ENCODE measurements at regions not wholly inside any gene's neighbourhood (a gene's known extent, or its start where the extent isn't known, plus 50 kb on each side); places are given as distances from the start of the nearest gene placed in this dataset.

DNA sequence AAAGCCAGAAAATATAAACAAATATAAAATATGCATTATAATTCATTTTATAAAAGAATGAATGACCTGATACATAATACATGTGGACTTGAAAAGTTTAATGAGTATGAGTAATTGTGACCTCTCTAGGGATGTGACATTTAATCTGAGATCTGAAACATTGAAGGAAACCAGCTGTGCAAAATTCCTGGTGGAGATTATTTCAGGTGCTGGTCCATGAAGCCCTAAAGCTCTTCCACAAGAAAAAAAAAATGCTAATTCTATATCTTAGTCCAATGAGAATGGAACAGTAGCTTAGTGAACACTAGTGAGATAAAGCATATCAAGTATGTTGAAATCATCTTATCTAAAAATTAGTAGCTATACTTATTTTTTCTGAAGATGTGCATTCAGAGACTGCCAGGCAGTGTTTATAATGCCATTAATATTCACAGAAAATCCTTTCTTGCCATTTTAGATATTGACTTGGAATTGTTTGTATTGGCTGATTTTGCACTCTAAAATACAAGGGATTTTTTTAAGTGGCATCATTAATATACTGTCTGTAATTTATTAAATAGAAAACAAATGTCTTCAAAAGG is 1485.9 kb downstream of the PLA2G4A start:
- Histone ChIP-seq H3K4me3 (no peak overlapping the region), H3K27me3 (no peaks in the 10 kb centered on the region), H3K27ac (no peak overlapping the region), H3K4me1 (no peaks in the 10 kb centered on the region), H3K9me3 (no peaks in the 10 kb centered on the region), H3K36me3 (no peaks in the 10 kb centered on the region)
- ATAC-seq (no peak), DNase-seq (no peak)
- intact Hi-C loops (cut with DNase I), result no loop called here
- TF ChIP-seq, protein P1, sequence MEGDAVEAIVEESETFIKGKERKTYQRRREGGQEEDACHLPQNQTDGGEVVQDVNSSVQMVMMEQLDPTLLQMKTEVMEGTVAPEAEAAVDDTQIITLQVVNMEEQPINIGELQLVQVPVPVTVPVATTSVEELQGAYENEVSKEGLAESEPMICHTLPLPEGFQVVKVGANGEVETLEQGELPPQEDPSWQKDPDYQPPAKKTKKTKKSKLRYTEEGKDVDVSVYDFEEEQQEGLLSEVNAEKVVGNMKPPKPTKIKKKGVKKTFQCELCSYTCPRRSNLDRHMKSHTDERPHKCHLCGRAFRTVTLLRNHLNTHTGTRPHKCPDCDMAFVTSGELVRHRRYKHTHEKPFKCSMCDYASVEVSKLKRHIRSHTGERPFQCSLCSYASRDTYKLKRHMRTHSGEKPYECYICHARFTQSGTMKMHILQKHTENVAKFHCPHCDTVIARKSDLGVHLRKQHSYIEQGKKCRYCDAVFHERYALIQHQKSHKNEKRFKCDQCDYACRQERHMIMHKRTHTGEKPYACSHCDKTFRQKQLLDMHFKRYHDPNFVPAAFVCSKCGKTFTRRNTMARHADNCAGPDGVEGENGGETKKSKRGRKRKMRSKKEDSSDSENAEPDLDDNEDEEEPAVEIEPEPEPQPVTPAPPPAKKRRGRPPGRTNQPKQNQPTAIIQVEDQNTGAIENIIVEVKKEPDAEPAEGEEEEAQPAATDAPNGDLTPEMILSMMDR (IDR thresholded peaks at IDR 0.05), result no peak
- no peak for TF ChIP-seq POLR2A (IDR thresholded peaks at IDR 0.05)

DNA sequence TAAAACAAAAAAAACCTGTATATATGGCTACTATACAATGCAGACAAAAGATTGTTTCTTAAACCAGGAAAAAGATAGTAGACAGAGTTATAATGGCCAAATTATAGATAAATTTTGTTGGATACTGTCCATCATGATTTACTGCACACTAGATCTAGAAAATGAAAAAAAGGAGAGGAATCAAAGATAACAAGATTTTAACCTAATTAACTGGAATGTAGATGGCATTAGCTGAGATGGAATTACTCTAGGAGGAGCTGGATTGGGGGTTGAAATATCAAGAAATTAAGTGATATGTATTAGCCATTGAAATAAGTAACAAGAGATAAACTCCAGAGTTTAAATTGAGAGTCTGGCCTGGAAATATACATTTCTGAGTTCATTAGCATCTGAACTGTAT is 1489.1 kb downstream of the PLA2G4A start:
- DNase-seq (no peak), ATAC-seq (no peak)
- Histone ChIP-seq H3K27me3 (no peaks in the 10 kb centered on the region), H3K4me3 (no peak overlapping the region), H3K36me3 (no peaks in the 10 kb centered on the region), H3K9me3 (no peaks in the 10 kb centered on the region), H3K27ac (no peak overlapping the region), H3K4me1 (no peaks in the 10 kb centered on the region)
- no peak for TF ChIP-seq POLR2A (IDR thresholded peaks at IDR 0.05)
- TF ChIP-seq, protein P1 (IDR thresholded peaks at IDR 0.05), result no peak
- intact Hi-C loops (cut with DNase I), result no loop called here

DNA sequence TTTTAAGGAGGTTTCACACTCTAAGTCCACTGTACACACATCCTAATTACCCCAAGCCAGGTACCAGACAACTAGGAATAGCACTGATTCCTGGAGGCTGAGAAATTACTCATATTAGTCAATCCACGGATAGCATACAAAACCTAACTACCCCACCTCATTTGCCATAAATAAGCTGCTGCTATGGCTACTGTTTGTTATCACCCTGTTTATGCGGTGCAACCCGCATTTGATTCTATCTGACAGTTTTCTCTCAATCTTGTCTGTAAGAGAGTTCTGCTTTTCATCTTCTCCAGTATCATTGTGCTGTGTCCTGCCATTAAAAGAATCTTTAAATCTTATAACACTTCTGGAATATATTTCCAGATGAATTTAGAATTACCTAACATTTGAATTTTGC is 1496.5 kb downstream of the PLA2G4A start:
- ATAC-seq, result no peak
- intact Hi-C loops (cut with DNase I), result no loop called here
- H3K36me3 ChIP-seq, result no peaks in the 10 kb centered on the region
- no peaks in the 10 kb centered on the region for H3K27me3 ChIP-seq
- no peaks in the 10 kb centered on the region for H3K9me3 ChIP-seq
- TF ChIP-seq, protein P1 (IDR thresholded peaks at IDR 0.05), result no peak
- TF ChIP-seq POLR2A (IDR thresholded peaks at IDR 0.05), result no peak
- no peak overlapping the region for H3K4me3 ChIP-seq
- H3K4me1 ChIP-seq, result no peaks in the 10 kb centered on the region
- H3K27ac ChIP-seq, result no peak overlapping the region
- 74% methylated on average over 3 of the region's 3 CpGs for WGBS (ENCODE audit: insufficient coverage, low coverage, low lambda C conversion rate, missing lambda C conversion rate)
- DNase-seq, result no peak

DNA sequence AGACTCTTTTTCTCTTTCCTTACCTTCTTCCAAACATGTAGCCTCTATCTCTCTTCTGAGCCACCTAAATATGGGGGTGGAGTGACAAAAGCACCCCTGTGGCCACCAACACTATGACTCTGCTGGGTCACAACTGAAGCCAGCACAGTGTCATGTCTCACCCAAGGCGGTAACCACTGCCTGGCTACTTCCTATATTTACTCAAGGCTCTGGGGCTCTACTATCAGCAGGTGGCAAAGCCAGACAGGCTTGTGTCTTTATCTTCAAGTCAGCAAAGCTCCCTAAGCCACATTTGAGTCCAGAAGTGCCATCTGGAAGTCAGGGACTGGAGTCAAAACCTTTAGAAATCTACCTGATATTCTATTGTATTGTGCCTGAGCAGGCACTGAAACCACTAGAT is 1515.2 kb downstream of the PLA2G4A start:
- ATAC-seq, result no peak
- no peak overlapping the region for H3K27ac ChIP-seq
- no peak for TF ChIP-seq POLR2A (IDR thresholded peaks at IDR 0.05)
- TF ChIP-seq, protein P1 (IDR thresholded peaks at IDR 0.05), result no peak
- no peaks in the 10 kb centered on the region for H3K9me3 ChIP-seq
- 22% methylated on average over 1 of the region's 1 CpG for WGBS (ENCODE audit: insufficient coverage, low coverage, low lambda C conversion rate, missing lambda C conversion rate)
- no peak for DNase-seq
- H3K36me3 ChIP-seq, result no peaks in the 10 kb centered on the region
- no peak overlapping the region for H3K4me3 ChIP-seq
- H3K4me1 ChIP-seq, result no peaks in the 10 kb centered on the region
- intact Hi-C loops (cut with DNase I), result no loop called here
- no peaks in the 10 kb centered on the region for H3K27me3 ChIP-seq

DNA sequence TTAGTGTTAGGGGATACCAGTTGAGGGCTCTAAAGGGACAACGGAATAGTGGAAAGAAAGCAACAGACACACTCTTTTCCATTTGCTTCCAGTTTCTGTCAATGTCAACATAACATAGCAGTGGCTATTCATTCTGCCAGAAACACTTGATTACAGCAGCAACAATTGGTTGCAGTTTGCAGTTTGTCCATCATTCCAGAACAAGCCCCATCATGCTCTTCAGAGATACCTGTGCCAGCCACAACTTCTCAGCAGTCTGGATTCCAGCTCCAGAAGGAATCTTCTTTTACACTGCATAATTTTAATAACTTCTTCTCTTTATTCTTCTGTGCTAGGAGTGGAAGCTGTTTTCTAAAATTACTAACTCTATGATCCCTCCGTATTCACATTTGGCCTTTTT is 1521.4 kb downstream of the PLA2G4A start:
- Histone ChIP-seq H3K4me1 (no peaks in the 10 kb centered on the region), H3K27ac (no peak overlapping the region), H3K36me3 (no peaks in the 10 kb centered on the region), H3K4me3 (no peak overlapping the region), H3K27me3 (no peaks in the 10 kb centered on the region), H3K9me3 (no peaks in the 10 kb centered on the region)
- no peak for ATAC-seq
- WGBS (ENCODE audit: insufficient coverage, low coverage, low lambda C conversion rate, missing lambda C conversion rate), result 60% methylated on average over 2 of the region's 2 CpGs
- DNase-seq, result no peak
- intact Hi-C loops (cut with DNase I), result no loop called here
- no peak for TF ChIP-seq POLR2A (IDR thresholded peaks at IDR 0.05)

Measured in right lobe of liver (tissue), 6 donors.